WERI-Rb-1 (cell line): ENCODE measurements at regions not wholly inside any gene's neighbourhood (a gene's known extent, or its start where the extent isn't known, plus 50 kb on each side); places are given as distances from the start of the nearest gene placed in this dataset.

Source experiments
- DNase-seq: peaks from one replicate; pipeline ENCODE4 v3.0.0-alpha.2; 2020
- H3K27ac ChIP-seq: fragments of 250-450 bp; sonication (Bioruptor Pico); 2 replicates; pipeline ENCODE4 v1.5.1; 2020; ENCODE audit warnings: mild to moderate bottlenecking, moderate library complexity
- H3K27me3 ChIP-seq: fragments of 250-450 bp; sonication (Bioruptor Pico); 2 replicates; pipeline ENCODE4 v1.5.1; 2021; ENCODE audit warnings: mild to moderate bottlenecking, low read depth, moderate library complexity; ENCODE audit not compliant: insufficient read depth, severe bottlenecking
- H3K36me3 ChIP-seq: fragments of 250-450 bp; sonication (Bioruptor Pico); 2 replicates; pipeline ENCODE4 v1.5.1; 2020; ENCODE audit warnings: mild to moderate bottlenecking, moderate library complexity
- H3K4me3 ChIP-seq: 2 replicates; pipeline ENCODE4 v1.5.1; 2011; ENCODE audit warnings: low read depth, mild to moderate bottlenecking, control low read depth, low read length
- H3K9me3 ChIP-seq: fragments of 250-450 bp; sonication (Bioruptor Pico); 2 replicates; pipeline ENCODE4 v1.5.1; 2021; ENCODE audit warnings: mild to moderate bottlenecking, moderate library complexity; ENCODE audit not compliant: severe bottlenecking
- TF ChIP-seq, protein P1 (sequence below): IDR thresholded peaks from 2 replicates; pipeline ENCODE4 v1.5.1; 2011; ENCODE audit warnings: low read depth, mild to moderate bottlenecking, control low read depth, inconsistent platforms, low read length

DNA sequence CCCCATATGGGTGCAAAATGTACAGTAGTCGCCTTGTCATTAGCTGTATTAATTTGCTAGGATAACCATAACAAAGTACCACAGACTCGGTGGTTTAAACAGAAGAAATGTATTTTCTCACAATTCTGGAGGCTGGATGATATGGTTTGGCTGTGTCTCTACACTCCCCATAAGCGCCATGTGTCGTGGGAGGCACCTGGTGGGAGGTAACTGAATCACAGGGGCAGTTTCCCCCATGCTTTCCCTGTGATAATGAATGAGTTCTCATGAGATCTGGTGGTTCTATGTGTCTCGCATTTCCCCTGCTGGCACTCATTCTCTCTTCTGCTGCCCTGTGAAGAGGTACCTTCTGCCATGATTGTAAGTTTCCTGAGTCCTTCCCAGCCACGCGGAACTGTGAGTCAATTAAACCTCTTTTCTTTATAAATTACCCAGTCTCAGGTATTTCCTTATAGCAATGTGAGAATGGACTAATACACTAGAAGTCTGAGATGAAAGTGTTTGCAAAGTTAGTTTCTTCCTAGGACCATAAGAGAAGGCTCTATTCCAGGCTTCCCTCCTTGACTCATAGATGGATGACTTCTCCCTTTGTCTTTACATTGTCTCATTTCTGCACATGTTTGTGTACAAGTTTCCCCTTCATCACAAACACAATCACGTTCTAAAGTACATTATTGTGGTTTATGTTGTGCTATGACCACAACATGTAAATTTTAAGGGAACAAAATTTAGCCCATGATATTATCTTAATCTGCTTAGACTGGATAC is 1442.6 kb downstream of the SUCLG1 start:
- no peaks in the 10 kb centered on the region for H3K27me3 ChIP-seq
- TF ChIP-seq, protein P1, sequence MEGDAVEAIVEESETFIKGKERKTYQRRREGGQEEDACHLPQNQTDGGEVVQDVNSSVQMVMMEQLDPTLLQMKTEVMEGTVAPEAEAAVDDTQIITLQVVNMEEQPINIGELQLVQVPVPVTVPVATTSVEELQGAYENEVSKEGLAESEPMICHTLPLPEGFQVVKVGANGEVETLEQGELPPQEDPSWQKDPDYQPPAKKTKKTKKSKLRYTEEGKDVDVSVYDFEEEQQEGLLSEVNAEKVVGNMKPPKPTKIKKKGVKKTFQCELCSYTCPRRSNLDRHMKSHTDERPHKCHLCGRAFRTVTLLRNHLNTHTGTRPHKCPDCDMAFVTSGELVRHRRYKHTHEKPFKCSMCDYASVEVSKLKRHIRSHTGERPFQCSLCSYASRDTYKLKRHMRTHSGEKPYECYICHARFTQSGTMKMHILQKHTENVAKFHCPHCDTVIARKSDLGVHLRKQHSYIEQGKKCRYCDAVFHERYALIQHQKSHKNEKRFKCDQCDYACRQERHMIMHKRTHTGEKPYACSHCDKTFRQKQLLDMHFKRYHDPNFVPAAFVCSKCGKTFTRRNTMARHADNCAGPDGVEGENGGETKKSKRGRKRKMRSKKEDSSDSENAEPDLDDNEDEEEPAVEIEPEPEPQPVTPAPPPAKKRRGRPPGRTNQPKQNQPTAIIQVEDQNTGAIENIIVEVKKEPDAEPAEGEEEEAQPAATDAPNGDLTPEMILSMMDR, result 0 out of 2 replicates have a peak, but pooled peaks have one; percentile 19
- no peak overlapping the region for H3K4me3 ChIP-seq
- H3K36me3 ChIP-seq, result no peaks in the 10 kb centered on the region
- peak; percentile 30 for DNase-seq
- H3K9me3 ChIP-seq, result no peaks in the 10 kb centered on the region
- H3K27ac ChIP-seq, result no peak overlapping the region

DNA sequence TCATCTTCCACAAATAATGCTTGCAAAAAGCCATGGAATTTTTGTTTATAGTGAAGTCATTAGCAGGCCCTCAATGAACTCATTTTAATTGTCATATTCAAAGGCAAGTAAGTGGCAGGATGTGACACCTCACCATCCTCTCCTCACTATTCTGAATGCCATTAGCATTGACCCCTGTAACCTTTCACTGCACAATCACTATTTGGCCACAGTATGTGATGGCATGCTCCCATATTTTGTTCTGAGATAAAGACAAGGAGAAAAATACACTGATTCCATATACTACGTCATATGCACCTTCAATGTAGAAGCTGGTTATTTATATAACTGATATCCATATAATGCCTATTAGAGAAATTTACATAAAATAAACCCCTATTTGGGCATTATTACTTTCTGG is 1443.2 kb downstream of the SUCLG1 start:
- H3K27ac ChIP-seq, result no peak overlapping the region
- TF ChIP-seq, protein P1, result no peak
- H3K4me3 ChIP-seq, result no peak overlapping the region
- H3K27me3 ChIP-seq, result no peaks in the 10 kb centered on the region
- DNase-seq, result no peak
- H3K9me3 ChIP-seq, result no peaks in the 10 kb centered on the region
- no peaks in the 10 kb centered on the region for H3K36me3 ChIP-seq

DNA sequence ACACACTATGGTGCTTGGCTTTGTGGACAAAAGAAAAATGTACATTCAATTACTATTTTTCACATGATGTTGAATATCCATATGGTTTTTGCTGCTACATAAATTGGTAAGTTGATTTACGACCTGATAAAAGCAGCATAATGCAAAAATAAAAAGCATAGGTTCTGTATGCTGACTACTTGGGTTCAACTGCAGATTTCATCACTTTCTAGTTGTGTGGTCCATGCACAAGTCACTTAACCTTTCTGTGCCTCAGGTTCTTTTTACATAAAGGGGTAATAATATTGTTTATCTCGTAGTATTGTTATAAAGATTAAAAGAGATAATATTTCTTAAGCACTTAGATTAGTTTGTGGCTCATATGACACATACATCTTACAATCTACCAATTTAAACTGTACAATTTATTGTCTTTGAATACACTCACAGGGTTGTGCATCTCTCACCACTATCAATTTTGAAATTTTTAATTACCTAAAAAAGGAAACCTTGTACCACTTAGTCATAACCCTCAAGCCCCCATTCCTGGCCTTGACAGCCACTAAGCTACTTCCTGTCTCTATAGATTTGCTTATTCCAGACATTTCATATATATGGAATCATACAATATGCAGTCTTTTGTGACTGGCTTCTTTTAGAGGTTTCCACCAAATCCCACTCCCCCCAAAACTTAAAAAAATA is 1443.9 kb downstream of the SUCLG1 start:
- DNase-seq, result no peak
- Histone ChIP-seq H3K27ac (no peak overlapping the region), H3K4me3 (no peak overlapping the region), H3K27me3 (no peaks in the 10 kb centered on the region), H3K36me3 (no peaks in the 10 kb centered on the region), H3K9me3 (no peaks in the 10 kb centered on the region)
- TF ChIP-seq, protein P1, result no peak

DNA sequence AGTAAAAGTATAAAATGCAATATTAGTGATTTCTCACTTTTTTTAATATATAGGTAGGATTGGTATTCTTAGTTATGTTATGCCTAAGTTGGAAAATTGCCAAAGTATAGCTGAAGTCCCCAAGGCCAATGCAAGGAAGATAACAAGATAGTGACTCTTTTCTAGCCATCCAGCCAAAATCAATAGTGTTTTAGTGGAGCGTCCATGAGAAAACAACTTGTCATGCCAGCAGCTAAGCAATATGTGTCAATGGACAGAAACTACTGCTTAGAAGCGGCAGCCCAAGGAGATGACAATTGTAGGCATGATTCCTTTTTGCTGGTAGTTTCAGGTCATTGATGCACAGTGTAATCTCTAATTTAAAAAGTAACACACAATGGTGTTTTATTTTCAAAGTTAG is 1444.6 kb downstream of the SUCLG1 start:
- no peak for DNase-seq
- H3K27me3 ChIP-seq, result no peaks in the 10 kb centered on the region

DNA sequence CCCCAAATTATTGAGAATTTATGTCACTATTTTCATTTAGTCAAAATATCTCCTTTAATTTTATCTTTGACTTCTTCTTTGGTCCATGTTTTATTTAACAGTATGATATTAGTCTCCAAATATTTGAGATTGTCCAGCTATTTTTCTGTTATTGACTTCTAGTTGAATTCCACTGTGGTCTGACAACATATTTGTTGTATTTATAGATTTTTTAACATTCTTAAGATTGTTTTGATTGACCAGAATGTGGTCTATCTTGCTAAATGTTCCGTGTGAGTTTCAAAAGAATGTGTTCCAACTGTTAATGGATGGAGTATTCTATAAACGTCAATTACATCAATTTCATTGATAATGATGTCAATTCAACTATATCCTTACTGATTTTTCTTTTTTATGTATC is 1452.1 kb downstream of the SUCLG1 start:
- DNase-seq, result no peak

More for the DNA sequence above, 1444.6 kb downstream of the SUCLG1 start:
- H3K4me3 ChIP-seq, result no peak overlapping the region
- H3K9me3 ChIP-seq, result no peaks in the 10 kb centered on the region
- TF ChIP-seq, protein P1, result no peak
- H3K27ac ChIP-seq, result no peak overlapping the region
- no peaks in the 10 kb centered on the region for H3K36me3 ChIP-seq

More for the DNA sequence above, 1452.1 kb downstream of the SUCLG1 start:
- H3K36me3 ChIP-seq, result no peaks in the 10 kb centered on the region
- no peaks in the 10 kb centered on the region for H3K9me3 ChIP-seq
- no peak overlapping the region for H3K27ac ChIP-seq
- TF ChIP-seq, protein P1, result no peak
- H3K4me3 ChIP-seq, result no peak overlapping the region
- no peaks in the 10 kb centered on the region for H3K27me3 ChIP-seq
